Epithelial cell of proximal tubule (primary cell): ENCODE measurements at regions not wholly inside any gene's neighbourhood (a gene's known extent, or its start where the extent isn't known, plus 50 kb on each side); places are given as distances from the start of the nearest gene placed in this dataset.

ENCODE experiments used
- DNase-seq: peaks from one replicate; pipeline ENCODE4 v3.0.0-alpha.2; 2011; ENCODE audit warnings: low read depth
- H3K4me3 ChIP-seq: 2 replicates; pipeline ENCODE4 v1.5.1; 2011; ENCODE audit warnings: low read depth, mild to moderate bottlenecking, low read length
- CTCF ChIP-seq: conservative IDR thresholded peaks from 2 replicates; pipeline ENCODE4 v1.5.1; 2012; ENCODE audit warnings: low read depth, mild to moderate bottlenecking, low read length

DNA sequence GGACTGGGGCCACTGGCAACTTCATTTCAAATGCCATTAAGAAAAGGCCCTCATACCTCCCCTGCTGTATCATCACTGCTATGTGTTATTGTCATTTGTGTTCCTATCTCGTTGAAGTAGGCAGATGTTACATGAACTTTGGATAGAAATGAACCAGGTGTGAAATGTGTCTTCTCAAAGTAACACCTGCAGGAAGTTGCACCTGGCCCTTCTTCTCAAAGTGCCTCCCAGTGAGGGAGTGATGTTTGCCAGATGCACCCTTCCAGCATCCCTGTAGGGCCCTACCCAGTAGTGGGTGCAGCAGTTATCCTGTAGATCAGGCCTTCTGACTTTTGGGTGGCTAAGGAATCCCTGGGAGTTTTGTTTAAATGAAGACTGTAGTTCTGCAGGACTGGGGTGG is 197.7 kb upstream of the CTNNB1 start:
- H3K4me3 ChIP-seq, result no peak overlapping the region
- TF ChIP-seq CTCF, result no peak
- no peak for DNase-seq

- H3K4me3 ChIP-seq, result no peak overlapping the region
- no peak for DNase-seq
- TF ChIP-seq CTCF, result no peak
These were observed 197.2 kb upstream of the CTNNB1 start for GRCh38 chr3:41002104-41002503.

DNA sequence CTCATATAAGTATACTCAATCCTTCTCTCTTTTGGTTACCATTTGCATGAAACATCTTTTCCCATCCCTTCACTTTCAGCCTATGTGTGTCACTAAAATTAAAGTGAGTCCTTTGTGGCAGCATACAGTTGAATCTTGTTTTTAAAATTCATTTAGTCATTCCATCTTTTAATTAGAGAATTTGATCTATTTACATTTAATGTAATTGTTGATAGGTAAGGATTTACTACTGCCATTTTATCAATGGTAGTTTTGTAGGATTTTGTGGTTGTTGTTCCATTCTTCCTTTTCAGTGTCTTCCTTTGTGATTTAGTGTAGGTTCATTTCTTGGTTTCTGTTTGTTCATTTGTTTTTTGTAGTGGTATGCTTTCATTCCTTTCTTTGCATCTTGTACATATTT is 191.9 kb upstream of the CTNNB1 start:
- no peak for DNase-seq
- no peak for TF ChIP-seq CTCF
- no peak overlapping the region for H3K4me3 ChIP-seq

DNA sequence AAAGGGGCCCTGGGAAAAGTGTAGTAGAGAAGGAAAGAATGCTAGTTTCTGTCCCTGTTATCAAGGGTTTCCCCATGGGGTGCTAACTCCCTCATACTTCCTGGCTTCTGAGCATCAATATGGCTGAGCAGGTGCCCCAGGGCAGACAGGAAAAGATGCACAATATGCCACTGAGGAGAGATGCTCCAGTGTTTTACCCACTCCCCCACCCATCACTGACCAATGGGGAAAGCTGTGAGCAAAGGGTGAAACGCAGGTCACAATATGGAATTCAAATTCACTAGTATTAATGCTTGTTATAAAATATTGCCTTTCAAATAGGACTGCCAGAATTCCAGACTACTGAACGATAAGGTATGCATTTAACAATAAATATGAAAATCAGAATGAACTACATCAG is 187.5 kb upstream of the CTNNB1 start:
- H3K4me3 ChIP-seq, result no peak overlapping the region
- TF ChIP-seq CTCF, result no peak
- no peak for DNase-seq

- no peak overlapping the region for H3K4me3 ChIP-seq
- no peak for DNase-seq
- no peak for TF ChIP-seq CTCF
These were observed 180.4 kb upstream of the CTNNB1 start for GRCh38 chr3:41018855-41019254.

DNA sequence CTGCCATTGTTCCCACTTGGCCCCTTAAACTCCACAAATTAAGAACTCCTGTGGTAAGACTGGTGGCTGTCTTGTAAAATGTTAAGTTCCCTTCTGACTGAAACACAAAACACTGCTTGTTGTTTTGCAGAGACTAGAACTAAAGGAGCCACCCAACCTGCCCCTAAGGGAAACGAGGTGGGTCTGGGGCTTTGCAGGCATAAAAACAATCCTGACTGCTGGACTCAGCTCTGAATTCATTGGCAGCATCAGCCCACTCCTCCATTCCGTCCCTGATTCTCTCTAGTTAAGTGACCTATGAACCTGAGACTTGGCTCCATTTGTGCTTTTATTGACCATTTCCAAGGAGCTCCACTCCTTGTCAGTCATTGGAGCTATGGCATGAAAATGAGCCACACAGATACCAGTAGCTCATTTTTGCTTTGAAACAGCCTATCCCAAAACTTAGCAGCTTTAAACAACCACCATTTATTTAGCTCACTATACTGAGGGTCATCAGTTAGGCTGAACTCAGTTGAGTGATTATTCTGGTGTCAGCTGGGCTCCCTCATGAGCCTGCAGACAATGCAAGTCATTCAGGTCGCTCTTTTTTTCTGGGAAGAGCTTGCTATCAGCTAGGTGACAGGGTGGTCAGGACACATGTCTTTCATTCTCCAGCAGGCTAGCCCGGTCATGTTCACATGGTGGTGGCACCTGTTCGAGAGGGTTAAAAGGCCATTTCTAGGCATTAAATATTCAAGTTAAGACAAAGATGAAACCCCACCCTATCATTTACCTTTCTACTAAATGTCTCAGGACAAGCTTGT is 175.1 kb upstream of the CTNNB1 start:
- DNase-seq, result no peak
- no peak overlapping the region for H3K4me3 ChIP-seq
- TF ChIP-seq CTCF, result no peak
